Activated CD4-positive, alpha-beta memory T cell treated with anti-CD3 and anti-CD28 coated beads for 36 hours (primary cell): ENCODE measurements at regions not wholly inside any gene's neighbourhood (a gene's known extent, or its start where the extent isn't known, plus 50 kb on each side); places are given as distances from the start of the nearest gene placed in this dataset.

ENCODE experiments used
- CTCF ChIA-PET: fragments of 350-600 bp; sonication (Branson Sonifier 250); formaldehyde crosslinking; loops from one replicate; lab custom pipeline; 2021; ENCODE audit warnings: antibody characterized with exemption, inconsistent platforms; lab: Charles Lee
- POLR2A ChIA-PET: fragments of 350-600 bp; sonication (Branson Sonifier 250); formaldehyde crosslinking; loops from one replicate; lab custom pipeline; 2021; ENCODE audit warnings: antibody characterized with exemption; lab: Charles Lee
- DNase-seq: peaks from one replicate; pipeline ENCODE4 v3.0.0-alpha.2; 2020
- H3K27ac Mint-ChIP-seq: one replicate; pipeline ENCODE4 v1.8.0; 2021; ENCODE audit warnings: mixed read lengths
- H3K27me3 Mint-ChIP-seq: one replicate; pipeline ENCODE4 v1.8.0; 2021; ENCODE audit warnings: mixed read lengths
- H3K36me3 Mint-ChIP-seq: one replicate; pipeline ENCODE4 v1.8.0; 2021; ENCODE audit warnings: mixed read lengths
- H3K4me1 Mint-ChIP-seq: one replicate; pipeline ENCODE4 v1.8.0; 2021; ENCODE audit warnings: low read depth, mixed read lengths
- H3K4me3 Mint-ChIP-seq: one replicate; pipeline ENCODE4 v1.8.0; 2021; ENCODE audit warnings: mild to moderate bottlenecking, mixed read lengths
- H3K9me3 Mint-ChIP-seq: one replicate; pipeline ENCODE4 v1.8.0; 2021; ENCODE audit warnings: mixed read lengths
- intact Hi-C: fragments of 100-400 bp; cut with micrococcal nuclease; formaldehyde crosslinking; loops from one replicate; pipeline ENCODE4 v1.15.1; 2023

- DNase-seq, result no peak
- H3K4me3 Mint-ChIP-seq, result no peak overlapping the region
These were observed 169.1 kb upstream of the MEOX2 start for GRCh38 chr7:15855525-15856109.

GRCh38 chr7:15854841-15855524 lies 168.5 kb upstream of the MEOX2 start:
- H3K9me3 Mint-ChIP-seq, result peaks cover 3% of the 10 kb centered on the region
- intact Hi-C loops, result no loop called here

More at GRCh38 chr7:15855525-15856109, 169.1 kb upstream of the MEOX2 start:
- Mint-ChIP-seq H3K36me3 (no peaks in the 10 kb centered on the region), H3K27me3 (no peaks in the 10 kb centered on the region), H3K9me3 (peaks cover 3% of the 10 kb centered on the region), H3K4me1 (no peaks in the 10 kb centered on the region), H3K27ac (no peak overlapping the region)
- ChIA-PET POLR2A (no interaction called here), CTCF (no interaction called here)
- intact Hi-C loops, result no loop called here

DNA sequence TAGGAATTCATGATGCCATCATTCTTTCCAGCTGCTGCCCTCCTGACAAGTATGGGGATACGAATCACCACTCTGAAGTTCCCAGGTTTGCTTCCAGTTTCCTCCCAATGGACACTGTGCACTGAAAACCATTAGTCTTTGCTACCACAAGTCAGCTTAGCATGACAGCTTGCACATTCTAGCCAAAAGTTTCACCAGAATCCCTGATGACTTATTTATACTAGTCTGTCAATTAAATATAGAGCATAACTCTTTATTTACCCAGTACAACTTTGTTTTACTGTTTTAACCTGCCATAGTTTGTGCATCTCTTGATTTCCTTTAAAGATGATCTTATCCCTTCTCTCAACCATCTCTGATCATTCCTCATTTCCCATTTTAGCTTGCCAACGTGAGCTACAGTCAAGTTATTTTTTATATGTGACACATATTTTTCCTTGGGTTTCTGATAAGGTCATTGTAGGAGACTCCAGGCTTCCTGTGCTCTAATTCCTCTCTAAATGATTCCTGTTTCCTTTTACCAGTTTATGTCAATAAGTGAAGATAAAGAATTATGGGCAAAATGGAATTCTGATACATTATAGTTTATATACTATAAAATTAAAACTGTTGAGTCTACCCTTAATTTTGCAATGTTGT lies 167.5 kb upstream of the MEOX2 start:
- H3K27me3 Mint-ChIP-seq, result no peaks in the 10 kb centered on the region
- H3K36me3 Mint-ChIP-seq, result no peaks in the 10 kb centered on the region
- no peak overlapping the region for H3K4me3 Mint-ChIP-seq
- CTCF ChIA-PET, result no interaction called here
- H3K9me3 Mint-ChIP-seq, result peaks cover 3% of the 10 kb centered on the region
- no peaks in the 10 kb centered on the region for H3K4me1 Mint-ChIP-seq
- intact Hi-C loops, result no loop called here
- no peak overlapping the region for H3K27ac Mint-ChIP-seq
- no peak for DNase-seq
- POLR2A ChIA-PET, result no interaction called here

More at GRCh38 chr7:15854841-15855524, 168.5 kb upstream of the MEOX2 start:
- ChIA-PET POLR2A (no interaction called here), CTCF (no interaction called here)
- no peak overlapping the region for H3K4me3 Mint-ChIP-seq
- no peak overlapping the region for H3K27ac Mint-ChIP-seq
- no peaks in the 10 kb centered on the region for H3K27me3 Mint-ChIP-seq
- H3K4me1 Mint-ChIP-seq, result no peaks in the 10 kb centered on the region
- no peak for DNase-seq
- no peaks in the 10 kb centered on the region for H3K36me3 Mint-ChIP-seq

- Mint-ChIP-seq H3K4me1 (no peaks in the 10 kb centered on the region), H3K27ac (no peak overlapping the region), H3K4me3 (no peak overlapping the region), H3K9me3 (no peaks in the 10 kb centered on the region), H3K36me3 (no peaks in the 10 kb centered on the region), H3K27me3 (no peaks in the 10 kb centered on the region)
- POLR2A ChIA-PET, result no interaction called here
- intact Hi-C loops, result no loop called here
- DNase-seq, result no peak
- CTCF ChIA-PET, result no interaction called here
These were observed 164.7 kb upstream of the MEOX2 start for GRCh38 chr7:15851201-15851600.

- no peak overlapping the region for H3K27ac Mint-ChIP-seq
- H3K9me3 Mint-ChIP-seq, result no peaks in the 10 kb centered on the region
- ChIA-PET POLR2A (no interaction called here), CTCF (no interaction called here)
- H3K27me3 Mint-ChIP-seq, result no peaks in the 10 kb centered on the region
- no peak overlapping the region for H3K4me3 Mint-ChIP-seq
- no peaks in the 10 kb centered on the region for H3K4me1 Mint-ChIP-seq
- intact Hi-C loops, result no loop called here
- no peaks in the 10 kb centered on the region for H3K36me3 Mint-ChIP-seq
- no peak for DNase-seq
These were observed 162.4 kb upstream of the MEOX2 start for GRCh38 chr7:15848901-15849300.

GRCh38 chr7:15848362-15848761 lies 161.9 kb upstream of the MEOX2 start:
- intact Hi-C loops, result no loop called here

GRCh38 chr7:15845868-15846267 lies 159.4 kb upstream of the MEOX2 start:
- ChIA-PET CTCF (no interaction called here), POLR2A (no interaction called here)
- intact Hi-C loops, result no loop called here
- no peaks in the 10 kb centered on the region for H3K27me3 Mint-ChIP-seq
- no peak overlapping the region for H3K27ac Mint-ChIP-seq
- no peaks in the 10 kb centered on the region for H3K9me3 Mint-ChIP-seq
- DNase-seq, result no peak
- H3K4me1 Mint-ChIP-seq, result no peaks in the 10 kb centered on the region
- no peak overlapping the region for H3K4me3 Mint-ChIP-seq
- H3K36me3 Mint-ChIP-seq, result no peaks in the 10 kb centered on the region

More at GRCh38 chr7:15848362-15848761, 161.9 kb upstream of the MEOX2 start:
- H3K27ac Mint-ChIP-seq, result no peak overlapping the region
- no peaks in the 10 kb centered on the region for H3K27me3 Mint-ChIP-seq
- H3K4me1 Mint-ChIP-seq, result no peaks in the 10 kb centered on the region
- H3K4me3 Mint-ChIP-seq, result no peak overlapping the region
- H3K36me3 Mint-ChIP-seq, result no peaks in the 10 kb centered on the region
- DNase-seq, result no peak
- no peaks in the 10 kb centered on the region for H3K9me3 Mint-ChIP-seq
- CTCF ChIA-PET, result no interaction called here
- POLR2A ChIA-PET, result no interaction called here

DNA sequence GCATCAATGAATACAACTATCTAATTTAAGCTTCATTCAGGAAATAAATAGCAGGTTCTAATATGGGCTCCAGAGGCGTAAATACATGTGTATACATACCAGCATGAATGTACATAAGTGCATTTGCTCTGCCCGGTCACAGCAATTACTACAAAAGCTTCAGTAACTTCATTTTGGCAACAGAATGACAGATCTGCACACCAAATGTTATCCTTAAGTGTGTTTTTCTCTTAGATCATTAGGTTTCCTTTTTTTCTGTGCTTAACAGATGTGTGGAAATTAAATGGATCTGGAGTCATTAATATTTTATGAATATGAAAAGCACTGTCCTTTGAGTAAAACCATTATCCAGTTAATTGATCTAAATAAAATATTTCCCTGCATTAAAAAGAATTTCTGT lies 159.0 kb upstream of the MEOX2 start:
- POLR2A ChIA-PET, result no interaction called here
- H3K27ac Mint-ChIP-seq, result no peak overlapping the region
- DNase-seq, result no peak
- no peak overlapping the region for H3K4me3 Mint-ChIP-seq
- H3K36me3 Mint-ChIP-seq, result no peaks in the 10 kb centered on the region
- CTCF ChIA-PET, result no interaction called here
- H3K27me3 Mint-ChIP-seq, result no peaks in the 10 kb centered on the region
- H3K9me3 Mint-ChIP-seq, result no peaks in the 10 kb centered on the region
- intact Hi-C loops, result no loop called here
- H3K4me1 Mint-ChIP-seq, result no peaks in the 10 kb centered on the region

DNA sequence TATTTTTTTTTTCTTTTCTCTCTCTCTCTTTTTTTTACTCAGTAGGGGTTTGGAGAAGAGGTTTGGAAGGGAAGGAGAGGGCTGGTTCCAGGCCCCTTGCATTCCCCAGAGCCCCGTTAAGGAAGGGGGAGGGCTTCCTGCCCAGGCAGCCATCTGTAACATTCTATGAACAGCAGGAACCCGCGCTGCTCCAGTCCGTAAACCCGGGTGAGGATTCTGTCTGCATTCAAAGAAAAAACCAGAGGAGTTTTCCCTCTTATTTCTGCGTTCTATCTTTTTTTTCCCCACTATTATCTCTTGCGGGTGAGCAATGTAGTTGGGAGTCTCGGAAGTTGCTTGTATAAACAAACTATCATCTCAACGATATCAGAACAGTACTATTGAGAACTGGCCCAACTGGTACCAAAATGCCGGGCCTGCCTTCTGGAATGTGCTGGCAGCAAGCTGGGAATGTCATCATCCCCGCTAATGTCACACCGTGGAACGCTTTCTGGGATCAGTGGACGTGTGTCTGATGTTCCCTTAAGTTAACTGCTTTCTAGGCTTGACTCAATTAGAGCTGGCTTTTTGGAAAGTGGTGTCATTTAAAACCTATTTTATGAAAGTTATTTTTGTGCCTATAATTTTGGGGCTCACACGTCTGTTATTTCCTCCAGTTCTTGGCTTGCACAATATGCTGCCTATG lies 153.1 kb upstream of the MEOX2 start:
- intact Hi-C loops, result no loop called here
- H3K36me3 Mint-ChIP-seq, result no peaks in the 10 kb centered on the region
- no peaks in the 10 kb centered on the region for H3K27me3 Mint-ChIP-seq
- no peaks in the 10 kb centered on the region for H3K4me1 Mint-ChIP-seq
- CTCF ChIA-PET, result no interaction called here
- H3K9me3 Mint-ChIP-seq, result peaks cover 7% of the 10 kb centered on the region
- H3K4me3 Mint-ChIP-seq, result no peak overlapping the region
- no peak overlapping the region for H3K27ac Mint-ChIP-seq
- POLR2A ChIA-PET, result no interaction called here
- DNase-seq, result no peak

DNA sequence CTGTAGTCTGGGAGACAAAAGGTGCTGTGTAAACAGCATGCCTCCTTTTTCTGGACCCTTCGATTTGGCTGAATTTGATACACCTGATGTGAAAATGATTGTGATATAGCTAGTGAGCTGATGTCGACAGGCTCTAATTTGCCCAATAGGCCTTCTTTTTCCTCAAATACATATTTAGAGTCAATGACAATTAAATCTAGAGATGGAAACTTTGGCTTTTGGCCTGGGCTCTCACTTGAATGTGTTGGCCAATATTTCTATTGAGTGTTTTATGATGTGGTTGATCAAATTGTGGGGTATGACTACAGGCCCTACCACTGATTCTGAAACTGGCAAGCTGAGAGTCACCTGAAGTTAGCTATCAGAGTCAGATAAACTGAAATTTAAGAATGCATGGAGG lies 151.8 kb upstream of the MEOX2 start:
- Mint-ChIP-seq H3K27me3 (no peaks in the 10 kb centered on the region), H3K36me3 (no peaks in the 10 kb centered on the region), H3K4me3 (no peak overlapping the region), H3K4me1 (no peaks in the 10 kb centered on the region), H3K27ac (no peak overlapping the region), H3K9me3 (peaks cover 7% of the 10 kb centered on the region)
- ChIA-PET CTCF (no interaction called here), POLR2A (no interaction called here)
- DNase-seq, result no peak
- intact Hi-C loops, result no loop called here

GRCh38 chr7:15837306-15837950 lies 150.9 kb upstream of the MEOX2 start:
- ChIA-PET CTCF (no interaction called here), POLR2A (no interaction called here)
- intact Hi-C loops, result no loop called here
- Mint-ChIP-seq H3K4me1 (no peaks in the 10 kb centered on the region), H3K27me3 (no peaks in the 10 kb centered on the region), H3K36me3 (no peaks in the 10 kb centered on the region), H3K4me3 (no peak overlapping the region), H3K27ac (no peak overlapping the region), H3K9me3 (peaks cover 7% of the 10 kb centered on the region)
- DNase-seq, result no peak

DNA sequence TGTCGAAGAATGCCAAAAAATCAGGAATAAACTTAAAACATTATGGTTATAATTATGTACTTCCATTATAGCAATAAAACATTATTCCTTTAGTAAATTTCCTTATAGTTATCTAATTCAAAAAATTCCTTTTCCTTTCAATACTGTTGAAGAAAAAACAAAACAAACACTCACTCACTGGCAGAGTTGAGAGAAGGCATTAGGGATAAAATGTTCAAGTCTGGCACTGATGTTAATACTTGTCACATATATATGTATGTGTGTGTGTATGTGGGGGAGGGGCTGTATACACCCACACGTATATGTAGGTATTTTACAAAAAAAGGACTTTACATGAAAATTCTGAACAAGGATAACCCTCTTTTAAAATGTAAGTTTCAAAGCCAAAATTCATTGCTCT lies 150.2 kb upstream of the MEOX2 start:
- no peak overlapping the region for H3K27ac Mint-ChIP-seq
- no peak for DNase-seq
- no peaks in the 10 kb centered on the region for H3K36me3 Mint-ChIP-seq
- no peaks in the 10 kb centered on the region for H3K27me3 Mint-ChIP-seq
- intact Hi-C loops, result no loop called here
- no peak overlapping the region for H3K4me3 Mint-ChIP-seq
- ChIA-PET CTCF (no interaction called here), POLR2A (no interaction called here)
- no peaks in the 10 kb centered on the region for H3K4me1 Mint-ChIP-seq
- peaks cover 7% of the 10 kb centered on the region for H3K9me3 Mint-ChIP-seq
